Fibroblast of skin of left biceps (primary cell): ENCODE measurements at regions not wholly inside any gene's neighbourhood (a gene's known extent, or its start where the extent isn't known, plus 50 kb on each side); places are given as distances from the start of the nearest gene placed in this dataset.

Source experiments
- DNase-seq, 2 experiments: peaks; one replicate each; pipeline ENCODE4 v3.0.0-alpha.2; 2013; ENCODE audit warnings: low read depth in 2 of 2

GRCh38 chr12:19867151-19867550, 427.9 kb downstream of the AEBP2 start:
- no peak for DNase-seq

- no peak for DNase-seq
These were observed 428.7 kb downstream of the AEBP2 start for GRCh38 chr12:19867970-19868369.

- no peak for DNase-seq
These were observed 430.1 kb downstream of the AEBP2 start for GRCh38 chr12:19869413-19869812.

GRCh38 chr12:19872621-19873540, 433.6 kb downstream of the AEBP2 start:
- DNase-seq = peak; percentile 42

- no peak for DNase-seq
These were observed 440.8 kb downstream of the AEBP2 start for GRCh38 chr12:19880076-19880475.

- DNase-seq = no peak
These were observed 441.4 kb downstream of the AEBP2 start for GRCh38 chr12:19880721-19881120.

GRCh38 chr12:19882346-19882745, 443.1 kb downstream of the AEBP2 start:
- no peak for DNase-seq

- DNase-seq = peak in 1 of 2 experiments; percentile 19
These were observed 444.8 kb downstream of the AEBP2 start for GRCh38 chr12:19884021-19884492.

- DNase-seq = no peak
These were observed 446.0 kb downstream of the AEBP2 start for GRCh38 chr12:19885093-19885812.

- DNase-seq = no peak
These were observed 446.8 kb downstream of the AEBP2 start for GRCh38 chr12:19886065-19886464.

- DNase-seq = no peak
These were observed 447.4 kb downstream of the AEBP2 start for GRCh38 chr12:19886639-19887064.

GRCh38 chr12:19890024-19890423, 450.7 kb downstream of the AEBP2 start:
- no peak for DNase-seq

GRCh38 chr12:19891936-19892591, 452.8 kb downstream of the AEBP2 start:
- DNase-seq = peak in 1 of 2 experiments; percentile 44

GRCh38 chr12:19893514-19893913, 454.2 kb downstream of the AEBP2 start:
- no peak for DNase-seq

- DNase-seq = peak; percentile 40 to 52
These were observed 454.8 kb downstream of the AEBP2 start for GRCh38 chr12:19894050-19894449.

GRCh38 chr12:19894803-19895202, 455.5 kb downstream of the AEBP2 start:
- no peak for DNase-seq

GRCh38 chr12:19895246-19896020, 456.1 kb downstream of the AEBP2 start:
- DNase-seq = no peak

- peak; percentile 44 to 59 for DNase-seq
These were observed 456.7 kb downstream of the AEBP2 start for GRCh38 chr12:19896041-19896440.

- no peak for DNase-seq
These were observed 457.2 kb downstream of the AEBP2 start for GRCh38 chr12:19896534-19896933.

- DNase-seq = no peak
These were observed 458.7 kb downstream of the AEBP2 start for GRCh38 chr12:19897900-19898408.

- DNase-seq = no peak
These were observed 462.5 kb downstream of the AEBP2 start for GRCh38 chr12:19901841-19902240.
